ENCODE measurements at regions not wholly inside any gene's neighbourhood (a gene's known extent, or its start where the extent isn't known, plus 50 kb on each side); places are given as distances from the start of the nearest gene placed in this dataset.

- no peaks in the 10 kb centered on the region for H3K27me3 ChIP-seq (ENCODE audit: control insufficient read depth, insufficient read depth, low read length)
- no peak for DNase-seq
- no peak overlapping the region for H3K4me3 ChIP-seq (ENCODE audit: insufficient read depth, low read depth, low read length)
- H3K36me3 ChIP-seq (replicated peaks; ENCODE audit: control insufficient read depth, insufficient read depth, low read length) = no peaks in the 10 kb centered on the region
Measured at GRCh38 chr14:66036547-66036946, 449.6 kb upstream of the CCDC196 start.

- no peak for DNase-seq
- H3K27me3 ChIP-seq (ENCODE audit: control insufficient read depth, insufficient read depth, low read length) = no peaks in the 10 kb centered on the region
- H3K36me3 ChIP-seq (replicated peaks; ENCODE audit: control insufficient read depth, insufficient read depth, low read length) = no peaks in the 10 kb centered on the region
- no peak overlapping the region for H3K4me3 ChIP-seq (ENCODE audit: insufficient read depth, low read depth, low read length)
Measured at GRCh38 chr14:66037361-66037760, 448.8 kb upstream of the CCDC196 start.

- no peak overlapping the region for H3K4me3 ChIP-seq (ENCODE audit: insufficient read depth, low read depth, low read length)
- no peaks in the 10 kb centered on the region for H3K27me3 ChIP-seq (ENCODE audit: control insufficient read depth, insufficient read depth, low read length)
- no peak for DNase-seq
- H3K36me3 ChIP-seq (replicated peaks; ENCODE audit: control insufficient read depth, insufficient read depth, low read length) = no peaks in the 10 kb centered on the region
Measured at GRCh38 chr14:66038212-66038611, 448.0 kb upstream of the CCDC196 start.

- no peaks in the 10 kb centered on the region for H3K36me3 ChIP-seq (replicated peaks; ENCODE audit: control insufficient read depth, insufficient read depth, low read length)
- H3K4me3 ChIP-seq (ENCODE audit: insufficient read depth, low read depth, low read length) = no peak overlapping the region
- no peaks in the 10 kb centered on the region for H3K27me3 ChIP-seq (ENCODE audit: control insufficient read depth, insufficient read depth, low read length)
- DNase-seq = peak; percentile 19
Measured at GRCh38 chr14:66038618-66039017, 447.6 kb upstream of the CCDC196 start.

DNA sequence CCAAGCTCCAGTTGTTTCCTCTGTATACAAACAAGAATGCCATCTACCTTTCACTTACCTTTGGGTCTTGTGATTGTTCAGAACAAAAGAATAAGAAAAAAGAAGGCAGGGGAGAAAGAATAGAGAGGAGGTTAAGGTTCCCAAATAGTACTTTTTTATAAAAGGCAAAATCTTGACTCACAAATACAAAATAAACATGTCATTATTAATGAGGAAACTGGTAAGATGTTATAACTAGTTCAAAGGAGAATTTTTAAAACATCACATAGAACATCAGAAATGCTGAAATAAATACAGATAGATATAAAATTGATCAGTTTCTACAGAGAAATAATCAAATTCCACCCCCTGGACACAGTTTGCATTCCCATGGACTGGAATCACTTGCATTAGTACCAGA, 446.7 kb upstream of the CCDC196 start:
- no peak for DNase-seq
- H3K36me3 ChIP-seq (replicated peaks; ENCODE audit: control insufficient read depth, insufficient read depth, low read length) = no peaks in the 10 kb centered on the region
- H3K4me3 ChIP-seq (ENCODE audit: insufficient read depth, low read depth, low read length) = no peak overlapping the region
- H3K27me3 ChIP-seq (ENCODE audit: control insufficient read depth, insufficient read depth, low read length) = no peaks in the 10 kb centered on the region

DNA sequence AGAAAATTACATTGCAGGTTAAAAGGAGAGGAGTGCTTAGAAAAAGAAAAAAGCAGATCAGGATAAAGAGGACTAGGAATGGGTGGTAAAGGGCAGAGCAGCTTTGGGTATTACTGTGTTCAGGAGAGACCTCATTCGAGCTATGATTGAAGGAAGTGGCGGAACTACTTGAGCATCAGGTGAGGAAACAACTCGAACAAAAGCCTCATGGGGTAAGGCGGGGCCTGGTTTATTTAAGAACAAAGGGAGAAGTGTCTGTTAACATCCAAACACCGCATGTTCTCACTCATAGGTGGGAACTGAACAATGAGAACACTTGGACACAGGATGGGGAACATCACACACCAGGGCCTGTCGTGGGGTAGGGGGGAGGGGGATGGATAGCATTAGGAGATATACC, 444.6 kb upstream of the CCDC196 start:
- H3K36me3 ChIP-seq (replicated peaks; ENCODE audit: control insufficient read depth, insufficient read depth, low read length) = no peaks in the 10 kb centered on the region
- H3K4me3 ChIP-seq (ENCODE audit: insufficient read depth, low read depth, low read length) = no peak overlapping the region
- no peaks in the 10 kb centered on the region for H3K27me3 ChIP-seq (ENCODE audit: control insufficient read depth, insufficient read depth, low read length)
- DNase-seq = no peak

- no peaks in the 10 kb centered on the region for H3K27me3 ChIP-seq (ENCODE audit: control insufficient read depth, insufficient read depth, low read length)
- H3K36me3 ChIP-seq (replicated peaks; ENCODE audit: control insufficient read depth, insufficient read depth, low read length) = no peaks in the 10 kb centered on the region
- no peak for DNase-seq
- H3K4me3 ChIP-seq (ENCODE audit: insufficient read depth, low read depth, low read length) = no peak overlapping the region
Measured at GRCh38 chr14:66043921-66044320, 442.2 kb upstream of the CCDC196 start.

GRCh38 chr14:66045572-66046021, 440.6 kb upstream of the CCDC196 start:
- Histone ChIP-seq H3K36me3 (replicated peaks; ENCODE audit: control insufficient read depth, insufficient read depth, low read length) (no peaks in the 10 kb centered on the region), H3K27me3 (ENCODE audit: control insufficient read depth, insufficient read depth, low read length) (no peaks in the 10 kb centered on the region), H3K4me3 (ENCODE audit: insufficient read depth, low read depth, low read length) (no peak overlapping the region)
- DNase-seq = no peak

DNA sequence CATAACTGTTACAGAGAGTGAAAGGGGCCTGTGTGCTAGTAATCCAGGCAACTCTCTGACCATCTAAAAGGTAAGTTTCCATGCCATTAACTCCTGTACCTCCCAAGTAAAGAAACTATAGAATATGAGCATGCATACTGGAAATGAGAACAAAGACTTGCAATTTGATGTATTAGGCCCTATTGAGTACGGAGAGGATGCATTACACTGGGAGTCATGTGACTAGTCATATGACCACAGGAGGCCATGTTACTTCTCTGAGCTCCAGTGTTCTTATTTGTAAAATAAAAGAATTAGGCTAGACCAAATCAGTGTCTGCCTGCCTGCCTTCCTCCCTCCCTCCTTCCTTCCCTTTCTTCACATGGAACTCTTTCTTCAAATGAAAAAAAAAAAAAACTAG, 440.1 kb upstream of the CCDC196 start:
- Histone ChIP-seq H3K4me3 (ENCODE audit: insufficient read depth, low read depth, low read length) (no peak overlapping the region), H3K36me3 (replicated peaks; ENCODE audit: control insufficient read depth, insufficient read depth, low read length) (no peaks in the 10 kb centered on the region), H3K27me3 (ENCODE audit: control insufficient read depth, insufficient read depth, low read length) (no peaks in the 10 kb centered on the region)
- no peak for DNase-seq

DNA sequence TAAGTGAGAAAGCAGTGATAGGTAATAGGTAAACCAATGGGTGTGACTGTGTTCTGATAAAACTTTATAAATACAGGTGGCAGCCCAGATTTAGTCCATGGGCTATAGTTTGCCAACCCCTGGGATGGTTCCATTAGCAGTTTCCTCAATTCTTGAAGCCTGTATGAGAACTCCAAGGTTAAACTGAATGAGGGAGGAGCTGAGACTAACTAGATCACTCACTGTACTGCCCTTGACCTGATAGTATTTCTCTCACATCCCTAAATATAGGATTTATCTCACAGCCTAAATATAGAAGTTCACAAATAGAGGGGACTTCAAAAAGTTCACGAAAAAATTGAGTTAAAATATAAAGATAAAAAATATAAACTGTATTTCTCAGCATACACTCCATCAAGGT, 439.6 kb upstream of the CCDC196 start:
- no peaks in the 10 kb centered on the region for H3K27me3 ChIP-seq (ENCODE audit: control insufficient read depth, insufficient read depth, low read length)
- DNase-seq = no peak
- H3K4me3 ChIP-seq (ENCODE audit: insufficient read depth, low read depth, low read length) = no peak overlapping the region

GRCh38 chr14:66056268-66056907, 429.8 kb upstream of the CCDC196 start:
- no peak for DNase-seq
- Histone ChIP-seq H3K4me3 (ENCODE audit: insufficient read depth, low read depth, low read length) (no peak overlapping the region), H3K27me3 (ENCODE audit: control insufficient read depth, insufficient read depth, low read length) (no peaks in the 10 kb centered on the region), H3K36me3 (replicated peaks; ENCODE audit: control insufficient read depth, insufficient read depth, low read length) (no peaks in the 10 kb centered on the region)

More for the DNA sequence above, 439.6 kb upstream of the CCDC196 start:
- H3K36me3 ChIP-seq (replicated peaks; ENCODE audit: control insufficient read depth, insufficient read depth, low read length) = no peaks in the 10 kb centered on the region

DNA sequence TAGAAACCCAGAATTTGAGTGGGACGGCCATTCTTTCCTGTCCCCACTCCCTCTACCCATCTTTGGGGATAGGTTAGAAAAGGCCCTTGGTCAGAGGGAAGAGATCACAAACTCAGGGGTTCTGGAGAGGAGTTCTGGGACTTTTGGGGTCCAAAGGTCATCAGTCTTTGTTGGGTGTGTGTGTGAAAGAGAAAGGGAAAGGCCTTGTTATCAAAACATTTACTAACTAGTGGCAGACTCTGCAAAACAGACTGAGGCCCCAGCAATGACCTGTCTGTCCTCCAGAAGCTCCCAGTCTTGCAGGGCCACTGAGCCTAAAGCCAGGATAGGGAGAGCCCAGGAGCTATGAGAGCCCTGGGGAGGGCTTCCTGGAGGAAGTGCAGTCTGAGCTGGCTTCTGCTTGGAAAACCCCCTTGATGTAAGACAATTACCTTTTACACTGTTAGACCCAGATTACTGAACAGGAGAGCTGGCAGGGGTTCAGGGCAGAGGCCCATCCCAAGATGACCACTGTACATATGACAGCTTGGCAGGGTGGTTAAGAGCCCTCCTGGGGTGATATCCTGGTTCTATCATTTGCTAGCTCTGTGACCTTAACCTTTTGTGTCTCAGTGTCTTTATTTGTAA, 429.1 kb upstream of the CCDC196 start:
- DNase-seq = no peak
- H3K27me3 ChIP-seq (ENCODE audit: control insufficient read depth, insufficient read depth, low read length) = no peaks in the 10 kb centered on the region
- no peaks in the 10 kb centered on the region for H3K36me3 ChIP-seq (replicated peaks; ENCODE audit: control insufficient read depth, insufficient read depth, low read length)
- no peak overlapping the region for H3K4me3 ChIP-seq (ENCODE audit: insufficient read depth, low read depth, low read length)

GRCh38 chr14:66065188-66065587, 421.0 kb upstream of the CCDC196 start:
- no peak for DNase-seq
- Histone ChIP-seq H3K4me3 (ENCODE audit: insufficient read depth, low read depth, low read length) (no peak overlapping the region), H3K36me3 (replicated peaks; ENCODE audit: control insufficient read depth, insufficient read depth, low read length) (no peaks in the 10 kb centered on the region), H3K27me3 (ENCODE audit: control insufficient read depth, insufficient read depth, low read length) (no peaks in the 10 kb centered on the region)

GRCh38 chr14:66066981-66067776, 419.0 kb upstream of the CCDC196 start:
- no peaks in the 10 kb centered on the region for H3K27me3 ChIP-seq (ENCODE audit: control insufficient read depth, insufficient read depth, low read length)
- no peaks in the 10 kb centered on the region for H3K36me3 ChIP-seq (replicated peaks; ENCODE audit: control insufficient read depth, insufficient read depth, low read length)
- DNase-seq = no peak
- no peak overlapping the region for H3K4me3 ChIP-seq (ENCODE audit: insufficient read depth, low read depth, low read length)

- Histone ChIP-seq H3K27me3 (ENCODE audit: control insufficient read depth, insufficient read depth, low read length) (no peaks in the 10 kb centered on the region), H3K4me3 (ENCODE audit: insufficient read depth, low read depth, low read length) (no peak overlapping the region), H3K36me3 (replicated peaks; ENCODE audit: control insufficient read depth, insufficient read depth, low read length) (no peaks in the 10 kb centered on the region)
- DNase-seq = no peak
Measured at GRCh38 chr14:66069036-66069435, 417.1 kb upstream of the CCDC196 start.

All from H7 (cell line).